ENCODE measurements at regions not wholly inside any gene's neighbourhood (a gene's known extent, or its start where the extent isn't known, plus 50 kb on each side); places are given as distances from the start of the nearest gene placed in this dataset.

DNA sequence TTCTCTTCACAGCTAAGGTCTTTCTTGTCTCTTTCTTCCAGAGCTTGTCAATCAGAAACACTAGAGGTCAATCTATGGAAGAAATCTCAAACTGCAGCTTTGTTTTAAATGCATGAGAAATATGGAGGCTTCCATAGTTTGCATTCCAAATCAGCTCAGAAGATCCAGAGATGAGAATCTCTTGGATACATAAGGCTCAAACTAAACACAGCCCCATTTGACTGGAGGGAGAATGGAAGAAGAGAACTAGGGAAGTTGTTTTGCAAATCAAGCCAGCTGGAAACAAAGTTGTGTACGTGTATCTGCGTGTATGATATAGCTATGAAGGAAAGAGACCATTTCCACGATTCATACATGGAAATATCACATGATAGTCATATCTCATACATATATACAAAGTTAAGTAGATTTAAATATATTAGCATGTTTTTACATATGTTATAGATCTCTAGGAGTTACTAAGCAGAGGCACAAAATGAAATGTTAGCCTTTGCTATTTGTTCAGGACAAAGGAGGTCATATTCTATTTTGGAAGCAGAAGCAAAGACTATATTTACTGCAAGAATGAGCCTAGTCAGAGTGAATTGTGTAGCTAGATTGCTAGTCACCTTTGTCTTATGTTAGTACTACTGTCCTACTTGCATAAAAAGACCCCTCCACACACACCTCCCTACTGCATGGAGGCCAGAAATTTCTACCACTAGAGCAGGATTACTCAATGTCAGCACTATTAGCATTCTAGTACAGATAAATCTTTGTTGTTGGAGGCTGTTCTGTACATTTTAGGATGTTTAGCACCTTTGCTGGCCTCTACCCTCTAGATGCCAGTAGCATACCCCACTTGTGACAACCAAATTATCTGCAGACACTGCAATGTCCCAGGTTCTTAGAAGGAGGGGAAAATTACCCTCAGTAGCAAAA lies 303.5 kb upstream of the CHAC2 start:
- TF ChIP-seq, protein P1, sequence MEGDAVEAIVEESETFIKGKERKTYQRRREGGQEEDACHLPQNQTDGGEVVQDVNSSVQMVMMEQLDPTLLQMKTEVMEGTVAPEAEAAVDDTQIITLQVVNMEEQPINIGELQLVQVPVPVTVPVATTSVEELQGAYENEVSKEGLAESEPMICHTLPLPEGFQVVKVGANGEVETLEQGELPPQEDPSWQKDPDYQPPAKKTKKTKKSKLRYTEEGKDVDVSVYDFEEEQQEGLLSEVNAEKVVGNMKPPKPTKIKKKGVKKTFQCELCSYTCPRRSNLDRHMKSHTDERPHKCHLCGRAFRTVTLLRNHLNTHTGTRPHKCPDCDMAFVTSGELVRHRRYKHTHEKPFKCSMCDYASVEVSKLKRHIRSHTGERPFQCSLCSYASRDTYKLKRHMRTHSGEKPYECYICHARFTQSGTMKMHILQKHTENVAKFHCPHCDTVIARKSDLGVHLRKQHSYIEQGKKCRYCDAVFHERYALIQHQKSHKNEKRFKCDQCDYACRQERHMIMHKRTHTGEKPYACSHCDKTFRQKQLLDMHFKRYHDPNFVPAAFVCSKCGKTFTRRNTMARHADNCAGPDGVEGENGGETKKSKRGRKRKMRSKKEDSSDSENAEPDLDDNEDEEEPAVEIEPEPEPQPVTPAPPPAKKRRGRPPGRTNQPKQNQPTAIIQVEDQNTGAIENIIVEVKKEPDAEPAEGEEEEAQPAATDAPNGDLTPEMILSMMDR (IDR thresholded peaks at IDR 0.05; ENCODE audit: low read length): no peak
- TF ChIP-seq EZH2phosphoT487 (IDR thresholded peaks at IDR 0.05; ENCODE audit: low read length) (no peak), EZH2 (optimal IDR thresholded peaks at IDR 0.05; ENCODE audit: low read depth, low read length) (no peak)
